ENCODE measurements at regions not wholly inside any gene's neighbourhood (a gene's known extent, or its start where the extent isn't known, plus 50 kb on each side); places are given as distances from the start of the nearest gene placed in this dataset.

DNA sequence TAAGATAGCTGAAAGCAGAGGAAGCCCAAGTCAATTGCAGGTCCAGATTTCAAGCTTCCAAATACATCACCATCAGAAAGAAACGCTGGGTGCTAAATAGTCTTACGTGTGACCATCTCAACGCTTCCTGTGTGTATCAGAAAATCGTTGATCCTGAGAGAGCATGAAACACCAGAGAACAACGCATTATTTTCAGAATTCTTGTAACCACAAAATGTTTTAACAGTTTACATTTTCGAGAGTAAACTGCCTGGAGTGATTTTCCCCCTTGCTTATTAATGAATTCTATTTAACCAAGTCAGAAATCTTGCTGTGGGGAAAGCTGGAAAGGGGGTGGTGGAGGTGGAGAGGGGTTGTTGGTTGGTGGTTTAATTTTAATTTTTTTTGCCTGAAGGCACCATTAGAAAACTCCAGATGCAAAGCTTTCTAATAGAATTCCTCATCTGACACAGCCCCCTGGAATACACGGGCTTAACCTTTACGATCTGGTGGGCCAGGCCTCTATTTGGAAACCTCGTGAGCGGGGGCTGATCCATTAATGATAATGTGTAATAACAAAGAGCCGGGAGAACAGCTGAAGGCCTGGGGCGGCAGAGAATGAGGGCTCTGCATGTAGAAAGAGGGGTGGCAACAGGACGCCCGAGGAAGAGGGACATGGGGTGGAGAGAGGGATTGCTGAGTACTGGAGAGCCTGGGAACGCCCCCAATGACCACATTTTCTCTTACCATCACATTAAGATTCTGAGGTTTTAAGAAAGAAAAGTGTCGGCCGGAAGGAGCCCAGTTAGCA lies 124.5 kb upstream of the NFIB start:
- Mint-ChIP-seq H3K27ac (no peak overlapping the region), H3K27me3 (peaks cover 8% of the 10 kb centered on the region)
- intact Hi-C loops (cut with micrococcal nuclease) = no loop called here

DNA sequence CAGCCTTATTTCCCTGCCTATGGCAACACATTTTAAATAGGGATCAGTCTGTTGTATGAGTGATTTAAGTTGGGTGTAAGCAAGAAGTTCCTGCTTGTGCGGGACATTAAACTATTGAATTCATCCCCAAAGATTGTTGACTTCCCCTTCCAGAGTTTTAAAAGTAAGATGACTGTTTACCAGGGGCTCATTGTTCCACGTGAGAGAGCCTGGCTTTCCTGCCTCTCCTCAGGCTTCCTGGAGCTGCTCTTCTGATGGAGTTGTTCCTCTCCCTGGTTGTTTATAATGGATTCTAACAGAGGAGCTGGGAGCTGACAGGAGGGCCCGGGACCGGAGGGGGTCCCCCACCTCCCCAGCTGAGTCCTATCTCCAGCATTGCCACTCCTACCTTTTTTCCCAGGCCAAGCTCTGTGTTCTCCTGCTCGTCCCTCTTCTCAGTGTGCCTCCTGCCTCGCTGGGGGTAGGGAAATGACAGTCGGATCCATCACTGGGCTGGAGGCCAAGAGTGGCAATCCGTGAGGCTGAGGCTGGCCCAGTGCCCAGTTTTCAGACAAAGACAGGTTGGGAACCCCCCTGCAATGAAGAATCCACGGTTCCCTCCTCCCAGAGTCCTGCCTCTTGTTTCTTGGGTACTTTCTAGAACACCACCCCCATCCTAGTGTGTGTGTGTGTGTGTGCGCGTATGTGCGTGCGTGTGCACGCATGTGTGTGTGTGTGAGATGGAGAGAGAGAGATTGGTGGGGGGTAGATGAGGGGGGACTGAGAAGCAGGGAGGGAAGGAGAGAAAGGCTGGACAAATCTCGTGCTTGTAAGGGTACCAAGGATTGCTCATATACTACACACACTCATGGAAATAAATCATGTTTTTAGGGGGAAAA lies 123.7 kb upstream of the NFIB start:
- intact Hi-C loops (cut with micrococcal nuclease) = no loop called here
- no peaks in the 10 kb centered on the region for H3K9me3 Mint-ChIP-seq
- H3K4me1 Mint-ChIP-seq (ENCODE audit: low read depth) = no peaks in the 10 kb centered on the region
- H3K36me3 Mint-ChIP-seq (ENCODE audit: low read depth) = no peaks in the 10 kb centered on the region
- no peak overlapping the region for H3K4me3 Mint-ChIP-seq
- H3K27me3 Mint-ChIP-seq = peaks cover 7% of the 10 kb centered on the region
- H3K27ac Mint-ChIP-seq = no peak overlapping the region

More for the DNA sequence above, 124.5 kb upstream of the NFIB start:
- no peaks in the 10 kb centered on the region for H3K9me3 Mint-ChIP-seq
- H3K36me3 Mint-ChIP-seq (ENCODE audit: low read depth) = no peaks in the 10 kb centered on the region
- no peaks in the 10 kb centered on the region for H3K4me1 Mint-ChIP-seq (ENCODE audit: low read depth)
- no peak overlapping the region for H3K4me3 Mint-ChIP-seq

DNA sequence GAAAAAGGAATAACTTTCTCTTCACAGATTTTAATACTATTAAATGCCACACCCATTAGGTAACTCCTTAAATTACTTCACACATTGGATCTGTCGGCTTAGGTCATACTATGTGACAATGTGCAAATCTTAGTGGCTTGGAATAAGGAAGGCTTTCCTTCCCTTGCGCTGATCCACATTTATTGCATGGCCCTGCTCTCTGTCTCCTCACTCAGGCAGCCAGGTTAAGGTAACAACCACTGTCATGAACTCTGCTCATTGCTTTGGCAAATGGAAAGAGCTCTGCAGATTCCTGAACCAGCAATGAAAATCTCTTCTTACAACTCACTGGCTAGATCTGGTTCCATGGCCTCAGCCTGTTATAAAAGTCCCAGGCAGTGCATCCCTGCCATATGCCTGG lies 121.9 kb upstream of the NFIB start:
- Mint-ChIP-seq H3K4me3 (no peak overlapping the region), H3K36me3 (ENCODE audit: low read depth) (no peaks in the 10 kb centered on the region), H3K9me3 (no peaks in the 10 kb centered on the region), H3K27ac (no peak overlapping the region), H3K27me3 (peaks cover 7% of the 10 kb centered on the region), H3K4me1 (ENCODE audit: low read depth) (no peaks in the 10 kb centered on the region)
- intact Hi-C loops (cut with micrococcal nuclease) = no loop called here

DNA sequence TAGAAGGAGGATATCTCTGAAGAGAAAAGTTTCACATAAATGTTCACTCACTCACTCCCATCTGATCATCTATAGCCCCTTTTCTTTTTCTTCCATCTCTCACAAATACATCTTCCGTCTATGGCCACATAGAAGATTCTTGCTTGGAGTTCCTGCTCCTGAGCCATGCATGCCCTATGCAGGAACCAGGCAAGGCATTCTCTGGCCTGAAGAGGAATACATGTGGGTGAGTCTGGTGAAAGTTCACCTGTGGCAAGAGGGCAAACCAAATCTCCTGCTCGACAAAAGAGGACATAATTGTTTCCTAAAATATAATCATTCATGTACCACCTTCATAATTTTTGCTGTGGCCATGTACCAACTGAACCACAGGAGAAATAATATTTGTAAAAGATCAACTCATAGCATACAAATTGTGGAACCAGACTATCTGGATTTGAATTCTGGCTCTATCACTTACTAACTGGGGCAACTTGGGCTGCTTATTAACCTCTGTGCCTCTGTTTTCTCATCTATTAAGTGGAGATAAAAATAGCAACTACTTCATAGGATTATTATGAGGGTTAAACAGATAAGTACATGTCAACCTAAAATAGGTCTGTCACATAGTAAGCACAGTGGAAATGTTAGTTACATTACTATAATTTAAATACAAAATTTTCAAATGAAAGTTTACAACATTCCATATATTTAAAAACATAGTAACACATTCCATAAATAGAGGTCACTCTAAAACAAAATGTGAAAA lies 121.2 kb upstream of the NFIB start:
- no peaks in the 10 kb centered on the region for H3K9me3 Mint-ChIP-seq
- no peaks in the 10 kb centered on the region for H3K4me1 Mint-ChIP-seq (ENCODE audit: low read depth)
- no peak overlapping the region for H3K27ac Mint-ChIP-seq
- H3K4me3 Mint-ChIP-seq = no peak overlapping the region
- peaks cover 7% of the 10 kb centered on the region for H3K27me3 Mint-ChIP-seq
- intact Hi-C loops (cut with micrococcal nuclease) = no loop called here
- no peaks in the 10 kb centered on the region for H3K36me3 Mint-ChIP-seq (ENCODE audit: low read depth)

DNA sequence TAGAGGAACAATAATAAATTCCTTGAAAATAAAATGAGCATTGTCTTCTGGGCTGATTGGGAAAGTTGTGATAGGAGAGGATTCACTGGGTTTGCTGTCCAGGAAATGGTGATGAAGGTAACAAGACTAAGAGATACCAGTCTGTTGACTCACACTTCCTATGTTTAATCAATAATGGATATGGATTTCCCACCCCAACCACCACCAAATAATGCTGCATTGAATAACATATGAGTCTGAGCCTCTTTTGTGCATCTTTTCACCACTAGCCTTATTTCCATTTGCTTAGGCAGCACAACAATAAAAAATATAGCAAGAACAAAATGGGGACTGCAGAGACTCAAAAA lies 120.2 kb upstream of the NFIB start:
- intact Hi-C loops (cut with micrococcal nuclease) = no loop called here
- no peaks in the 10 kb centered on the region for H3K36me3 Mint-ChIP-seq (ENCODE audit: low read depth)
- H3K9me3 Mint-ChIP-seq = no peaks in the 10 kb centered on the region
- H3K27me3 Mint-ChIP-seq = peaks cover 7% of the 10 kb centered on the region
- no peak overlapping the region for H3K4me3 Mint-ChIP-seq
- H3K4me1 Mint-ChIP-seq (ENCODE audit: low read depth) = no peaks in the 10 kb centered on the region
- no peak overlapping the region for H3K27ac Mint-ChIP-seq

DNA sequence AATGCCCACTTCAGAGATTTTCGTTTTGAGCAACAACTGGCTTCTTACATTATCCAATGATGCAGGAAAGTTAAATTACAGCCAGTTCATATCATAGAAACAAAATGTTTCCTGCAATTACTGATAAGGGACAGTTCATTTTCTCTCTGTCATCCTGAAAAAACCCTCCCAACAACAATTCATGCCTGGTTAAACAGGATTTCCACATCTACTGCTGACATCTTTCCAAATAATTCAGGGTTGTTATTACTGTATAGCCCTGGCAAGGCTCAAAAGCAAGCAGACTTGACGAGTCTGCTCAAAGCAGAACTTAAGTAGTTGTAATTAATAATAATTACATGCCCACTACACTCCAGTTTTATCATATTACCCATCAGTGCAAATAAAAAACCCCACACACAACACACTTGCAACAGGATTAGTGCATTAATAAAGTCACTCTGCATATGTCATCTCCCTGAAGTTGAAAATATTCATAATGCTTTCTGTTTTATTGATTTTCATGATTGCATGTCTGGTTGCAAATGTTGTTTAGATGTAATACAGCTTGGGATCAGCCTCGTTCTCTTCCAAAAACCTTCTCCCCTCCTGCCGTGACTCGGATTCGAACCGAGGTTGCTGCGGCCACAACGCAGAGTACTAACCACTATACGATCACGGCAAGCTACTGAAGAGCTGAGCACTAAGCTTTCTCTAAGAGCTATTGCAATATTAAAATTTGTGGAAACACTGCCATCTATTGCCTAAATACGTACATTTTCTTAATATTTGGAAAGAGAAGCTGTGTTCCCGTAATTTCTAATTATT lies 119.6 kb upstream of the NFIB start:
- Mint-ChIP-seq H3K36me3 (ENCODE audit: low read depth) (no peaks in the 10 kb centered on the region), H3K27me3 (peaks cover 7% of the 10 kb centered on the region)
- intact Hi-C loops (cut with micrococcal nuclease) = no loop called here

DNA sequence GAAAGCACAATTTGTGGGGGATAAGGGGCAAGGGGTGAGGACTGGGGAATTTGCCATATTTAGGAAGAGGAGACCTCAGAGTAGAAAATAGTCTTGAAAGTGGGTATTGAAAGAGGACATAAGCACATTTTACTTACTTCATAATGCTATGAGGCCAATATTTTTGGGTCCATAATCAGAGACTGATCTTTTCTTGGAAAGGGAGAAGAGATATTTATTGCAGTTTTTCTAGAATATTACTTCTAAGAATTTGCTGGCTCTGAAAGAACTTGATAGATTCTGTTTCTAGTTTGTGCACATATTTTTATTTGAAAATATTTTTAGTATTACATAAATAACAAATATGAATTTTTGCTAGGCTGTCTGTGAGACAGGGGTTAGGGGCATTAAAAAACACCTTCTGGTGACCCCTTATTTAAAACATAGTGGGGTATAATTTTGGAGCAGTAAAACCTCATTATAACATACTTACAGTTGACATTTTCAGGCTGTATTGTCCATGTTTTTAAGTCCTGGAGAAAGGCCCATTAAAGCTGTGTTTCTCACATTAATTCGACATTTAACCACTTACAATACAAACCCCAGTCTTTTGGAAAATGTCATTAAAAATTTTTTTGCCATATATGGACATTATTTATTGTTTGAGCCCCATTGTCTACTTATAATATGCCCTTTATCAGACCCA lies 118.9 kb upstream of the NFIB start:
- H3K36me3 Mint-ChIP-seq (ENCODE audit: low read depth) = no peaks in the 10 kb centered on the region
- no peak overlapping the region for H3K4me3 Mint-ChIP-seq
- intact Hi-C loops (cut with micrococcal nuclease) = no loop called here
- H3K4me1 Mint-ChIP-seq (ENCODE audit: low read depth) = no peaks in the 10 kb centered on the region
- no peaks in the 10 kb centered on the region for H3K9me3 Mint-ChIP-seq
- peaks cover 7% of the 10 kb centered on the region for H3K27me3 Mint-ChIP-seq
- no peak overlapping the region for H3K27ac Mint-ChIP-seq

More for the DNA sequence above, 119.6 kb upstream of the NFIB start:
- Mint-ChIP-seq H3K27ac (no peak overlapping the region), H3K4me3 (no peak overlapping the region), H3K4me1 (ENCODE audit: low read depth) (no peaks in the 10 kb centered on the region), H3K9me3 (no peaks in the 10 kb centered on the region)

DNA sequence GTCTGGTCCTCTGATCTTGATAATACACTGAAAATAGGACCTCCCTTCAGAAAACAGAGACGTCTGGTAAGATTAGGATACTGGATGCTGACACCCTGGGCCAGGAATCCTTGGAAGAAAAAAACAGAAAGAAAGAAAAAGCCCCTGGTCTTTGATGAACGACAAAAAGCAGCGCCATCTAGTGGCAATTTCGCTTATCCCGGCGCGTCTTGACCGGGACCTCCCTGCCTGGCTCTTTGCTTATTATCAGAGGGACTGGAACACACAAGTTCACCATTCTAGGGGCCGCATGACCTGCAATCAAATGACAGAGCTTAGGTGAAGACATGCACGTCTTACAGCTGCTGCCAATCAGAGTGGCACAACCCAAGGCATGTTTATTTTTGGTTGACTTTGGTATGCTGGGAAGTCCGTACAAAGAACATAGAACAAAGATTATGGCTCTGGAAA lies 114.9 kb upstream of the NFIB start:
- H3K27me3 Mint-ChIP-seq = peaks cover 6% of the 10 kb centered on the region
- no peaks in the 10 kb centered on the region for H3K4me1 Mint-ChIP-seq (ENCODE audit: low read depth)
- no peak overlapping the region for H3K27ac Mint-ChIP-seq
- no peaks in the 10 kb centered on the region for H3K9me3 Mint-ChIP-seq
- no peaks in the 10 kb centered on the region for H3K36me3 Mint-ChIP-seq (ENCODE audit: low read depth)
- H3K4me3 Mint-ChIP-seq = no peak overlapping the region
- intact Hi-C loops (cut with micrococcal nuclease) = loop anchor here (10.0 kb wide), 1 partner anchor 1004 kb away; no protein-coding TSS in a partner anchor

DNA sequence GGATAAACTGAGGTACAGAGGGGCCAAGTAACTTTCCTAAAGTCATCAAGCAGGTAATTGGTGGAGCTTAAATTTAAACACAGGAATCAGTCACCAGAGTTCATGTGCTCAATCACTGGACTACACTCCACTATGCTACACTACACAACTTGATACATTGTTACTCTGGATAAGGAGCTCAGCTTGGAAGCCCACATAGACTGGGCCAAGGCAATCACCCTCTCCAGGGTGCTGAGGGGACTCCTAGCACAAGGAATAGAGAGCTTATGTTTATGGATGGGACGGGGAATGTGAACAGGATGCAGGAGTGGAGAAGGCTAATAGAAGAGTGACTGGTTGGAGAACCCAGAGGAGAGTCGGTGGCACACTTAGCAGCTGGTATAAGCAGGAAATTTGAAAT lies 113.5 kb upstream of the NFIB start:
- Mint-ChIP-seq H3K27me3 (peaks cover 2% of the 10 kb centered on the region), H3K27ac (no peak overlapping the region), H3K4me3 (no peak overlapping the region), H3K4me1 (ENCODE audit: low read depth) (no peaks in the 10 kb centered on the region), H3K9me3 (no peaks in the 10 kb centered on the region), H3K36me3 (ENCODE audit: low read depth) (no peaks in the 10 kb centered on the region)
- intact Hi-C loops (cut with micrococcal nuclease) = loop anchor here (10.0 kb wide), 1 partner anchor 1003 kb away; no protein-coding TSS in a partner anchor

DNA sequence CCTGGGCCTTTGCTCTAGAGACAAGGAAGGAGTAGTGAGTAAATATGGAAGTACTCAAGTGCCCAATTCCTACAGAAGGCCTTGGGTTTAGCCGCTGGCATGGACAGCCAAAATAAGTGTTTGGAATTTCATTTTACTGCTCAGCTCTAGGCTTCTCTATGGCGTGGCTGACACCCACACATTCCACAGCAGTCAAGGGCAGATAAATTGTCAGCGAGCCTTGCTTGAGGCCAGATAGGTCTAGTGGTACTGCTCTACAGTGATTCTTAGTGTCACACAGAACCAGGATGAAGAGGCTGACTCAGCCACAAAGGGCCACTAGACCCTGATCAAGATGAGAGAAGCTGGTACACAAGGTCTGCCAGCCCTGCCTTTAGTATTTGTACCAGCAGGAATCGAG lies 111.0 kb upstream of the NFIB start:
- Mint-ChIP-seq H3K4me1 (ENCODE audit: low read depth) (no peaks in the 10 kb centered on the region), H3K4me3 (no peak overlapping the region), H3K9me3 (no peaks in the 10 kb centered on the region), H3K27ac (no peak overlapping the region), H3K27me3 (peaks cover 2% of the 10 kb centered on the region), H3K36me3 (ENCODE audit: low read depth) (no peaks in the 10 kb centered on the region)
- intact Hi-C loops (cut with micrococcal nuclease) = loop anchor here (10.0 kb wide), 1 partner anchor 1000 kb away; no protein-coding TSS in a partner anchor

DNA sequence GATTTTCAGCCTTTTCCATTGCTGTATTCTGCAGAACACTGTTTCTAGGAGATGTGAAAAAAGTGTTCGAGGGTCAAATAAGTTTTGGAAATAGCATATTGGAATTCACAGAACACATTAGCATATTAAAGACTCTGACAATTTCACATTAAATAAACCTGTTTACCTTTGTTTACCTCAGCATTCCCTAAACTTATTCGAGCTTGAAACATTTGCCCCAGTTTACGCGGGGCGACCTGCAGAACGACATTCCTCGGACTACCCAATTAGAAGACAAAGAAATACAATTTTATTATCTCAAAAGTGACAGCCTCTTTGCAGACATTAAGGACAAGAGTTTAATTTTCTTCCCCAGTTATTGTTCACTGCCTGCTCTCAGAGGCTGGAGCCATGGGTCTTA lies 110.3 kb upstream of the NFIB start:
- Mint-ChIP-seq H3K27me3 (peaks cover 2% of the 10 kb centered on the region), H3K9me3 (no peaks in the 10 kb centered on the region), H3K4me1 (ENCODE audit: low read depth) (no peaks in the 10 kb centered on the region), H3K27ac (no peak overlapping the region), H3K4me3 (no peak overlapping the region), H3K36me3 (ENCODE audit: low read depth) (no peaks in the 10 kb centered on the region)
- intact Hi-C loops (cut with micrococcal nuclease) = loop anchor here (10.0 kb wide), 1 partner anchor 999 kb away; no protein-coding TSS in a partner anchor

DNA sequence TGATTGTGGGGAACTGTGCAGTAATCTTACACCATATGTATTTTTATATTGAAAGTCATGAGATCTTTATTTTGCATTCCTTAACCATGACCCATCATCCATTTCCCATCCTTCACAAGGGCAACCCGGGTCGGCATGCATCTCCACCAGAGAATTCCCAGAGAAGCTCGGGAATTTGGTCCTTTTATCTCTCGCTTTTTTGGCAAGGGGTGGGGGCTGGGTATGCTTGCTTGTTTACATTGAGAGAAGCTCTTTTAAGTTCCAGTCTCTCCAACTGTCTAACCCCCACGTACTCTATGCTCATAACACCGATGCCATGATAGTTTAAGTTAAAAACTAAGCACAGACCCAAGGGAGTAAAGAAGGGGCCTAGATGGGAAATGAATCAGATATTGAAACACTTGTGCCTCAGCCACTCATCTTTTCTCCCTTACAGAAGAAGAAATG lies 109.9 kb upstream of the NFIB start:
- peaks cover 2% of the 10 kb centered on the region for H3K27me3 Mint-ChIP-seq
- no peaks in the 10 kb centered on the region for H3K36me3 Mint-ChIP-seq (ENCODE audit: low read depth)
- H3K4me1 Mint-ChIP-seq (ENCODE audit: low read depth) = no peaks in the 10 kb centered on the region
- intact Hi-C loops (cut with micrococcal nuclease) = loop anchor here (10.0 kb wide), 1 partner anchor 999 kb away; no protein-coding TSS in a partner anchor
- H3K27ac Mint-ChIP-seq = no peak overlapping the region
- no peak overlapping the region for H3K4me3 Mint-ChIP-seq
- H3K9me3 Mint-ChIP-seq = no peaks in the 10 kb centered on the region

All from dendritic cell treated with granulocyte-macrophage colony-stimulating factor and Interleukin-4, amounts not matched to agents 40 ng/mL and 50 ng/mL, for 4 days (primary cell).